HepG2 (cell line): ENCODE measurements at regions not wholly inside any gene's neighbourhood (a gene's known extent, or its start where the extent isn't known, plus 50 kb on each side); places are given as distances from the start of the nearest gene placed in this dataset.

ENCODE experiments used
- ATAC-seq: fragments of 200-7000 bp; cut with Tn5 transposase; 3 replicates; pipeline ENCODE4 v1.9.1; 2020; ENCODE audit warnings: mild to moderate bottlenecking, moderate library complexity
- BruUV-seq: library from RNA; stranded (reverse); fragments of 400-500 nt; replicated peaks from 2 replicates; lab custom pipeline; 2021; lab: Mats Ljungman, UMichigan
- CTCF ChIA-PET: fragments of 300-600 bp; formaldehyde crosslinking; extraction: SDS; loops from one replicate; lab custom pipeline; 2021; ENCODE audit warnings: low total read pairs, inconsistent platforms, low intra/inter-chr PET ratio; lab: Yijun Ruan, JAX
- POLR2A ChIA-PET: fragments of 350-600 bp; sonication (Branson Sonifier 250); formaldehyde crosslinking; loops from one replicate; lab custom pipeline; 2020; ENCODE audit warnings: antibody characterized with exemption, inconsistent platforms; lab: Yijun Ruan, JAX
- DNase-seq: peaks from one replicate; pipeline ENCODE4 v3.0.0-alpha.2; 2015; ENCODE audit warnings: low spot score
- FAIRE-seq: peaks from 3 replicates; lab custom pipeline; 2011; peaks lifted over from hg19 to GRCh38; lab: Jason Lieb, UNC
- H2AFZ ChIP-seq: one replicate; pipeline ENCODE4 v1.6.1; 2011; ENCODE audit warnings: low read length, inconsistent platforms
- H3K27ac ChIP-seq: fragments of 300-600 bp; 3 replicates; pipeline ENCODE4 v1.8.0; 2011; ENCODE audit warnings: mixed run types, mild to moderate bottlenecking, mixed read lengths, low read length, inconsistent platforms; ENCODE audit not compliant: insufficient read depth; ENCODE audit errors: extremely low read length
- H3K27me3 ChIP-seq, 2 experiments: fragments of 200-600 bp in 1 of 2; 2 replicates in 1 of 2; 3 replicates in 1 of 2; pipeline versions ENCODE4 v1.6.0 to v1.8.0; 2011; ENCODE audit warnings: low read length in 2 of 2, mild to moderate bottlenecking in 2 of 2, moderate library complexity in 2 of 2, inconsistent platforms in 1 of 2; ENCODE audit not compliant: insufficient read depth in 2 of 2, control insufficient read depth in 1 of 2
- H3K36me3 ChIP-seq, 2 experiments: fragments of 200-600 bp in 1 of 2; replicated peaks in 1 of 2; 2 replicates in 1 of 2; 3 replicates in 1 of 2; pipeline versions ENCODE4 v1.5.1 to v1.8.0; 2011; ENCODE audit warnings: low read length in 2 of 2, inconsistent platforms in 1 of 2; ENCODE audit not compliant: insufficient read depth in 2 of 2, control insufficient read depth in 1 of 2
- H3K4me1 ChIP-seq: 2 replicates; pipeline ENCODE4 v1.5.1; 2012; ENCODE audit warnings: low read length, inconsistent platforms; ENCODE audit not compliant: insufficient read depth
- H3K4me2 ChIP-seq: 2 replicates; pipeline ENCODE4 v1.6.0; 2011; ENCODE audit warnings: low read depth, low read length, inconsistent platforms
- H3K4me3 ChIP-seq, 3 experiments: fragments of 200-600 bp in 1 of 3; sonication (generic), shearing (Covaris generic) in 1 of 3; replicated peaks in 1 of 3; 2 replicates each; pipeline ENCODE4 v1.5.1; 2011 to 2016; ENCODE audit warnings: low read length in 3 of 3, inconsistent platforms in 2 of 3, low read depth in 2 of 3, mild to moderate bottlenecking in 2 of 3, control low read depth in 1 of 3, mixed read lengths in 1 of 3; ENCODE audit not compliant: insufficient read depth in 1 of 3
- H3K79me2 ChIP-seq: one replicate; pipeline ENCODE4 v1.6.1; 2011; ENCODE audit warnings: low read length, inconsistent platforms; ENCODE audit not compliant: insufficient read depth
- H3K9ac ChIP-seq: 2 replicates; pipeline ENCODE4 v1.6.0; 2011; ENCODE audit warnings: mild to moderate bottlenecking, low read depth, low read length, inconsistent platforms; ENCODE audit not compliant: insufficient read depth
- H3K9me3 ChIP-seq: 2 replicates; pipeline ENCODE4 v1.5.1; 2012; ENCODE audit warnings: mild to moderate bottlenecking, low read length
- H4K20me1 ChIP-seq: 2 replicates; pipeline ENCODE4 v1.6.0; 2011; ENCODE audit warnings: inconsistent platforms, mild to moderate bottlenecking, low read length, moderate library complexity; ENCODE audit not compliant: insufficient read depth
- GATAD2A ChIP-seq: IDR thresholded peaks from 2 replicates; pipeline ENCODE4 v1.6.1; 2016
- HNRNPK ChIP-seq: fragments of 200-400 bp; formaldehyde crosslinking; IDR thresholded peaks from 2 replicates; pipeline ENCODE4 v1.6.1; 2018; ENCODE audit warnings: low read length, low read depth, moderate library complexity, mild to moderate bottlenecking; ENCODE audit not compliant: poor library complexity, severe bottlenecking
- PBX2 ChIP-seq: IDR thresholded peaks from 2 replicates; pipeline ENCODE4 v1.6.1; 2016; ENCODE audit warnings: control low read depth
- SIX1 ChIP-seq: sonication (generic); formaldehyde crosslinking; IDR thresholded peaks from 2 replicates; pipeline ENCODE4 v1.4.0; 2020; ENCODE audit warnings: missing genetic modification reagents, borderline replicate concordance
- ZNF468 ChIP-seq: sonication (generic); formaldehyde crosslinking; IDR thresholded peaks from 2 replicates; pipeline ENCODE4 v1.8.0; 2022; ENCODE audit warnings: mild to moderate bottlenecking, moderate library complexity, missing genetic modification reagents
- ZNF703 ChIP-seq: sonication (generic); formaldehyde crosslinking; IDR thresholded peaks from 2 replicates; pipeline ENCODE4 v1.5.1; 2020; ENCODE audit warnings: missing genetic modification reagents, mild to moderate bottlenecking, moderate library complexity, borderline replicate concordance
- WGBS: methylation state at CpG from one replicate; pipeline ENCODE4 v1.1.6; 2017; ENCODE audit warnings: low lambda C conversion rate; 5-methylcytosine and 5-hydroxymethylcytosine counted together
- in situ Hi-C: cut with HindIII; loops from 2 replicates; pipeline ENCODE4 v1.10.0; 2017; ENCODE audit warnings: low pct_unique_long_range_greater_than_20kb; ENCODE audit not compliant: extremely low pct_ligation_motif_present
- intact Hi-C: fragments of 100-400 bp; cut with micrococcal nuclease; formaldehyde crosslinking; loops from one replicate; pipeline ENCODE4 v1.10.0; 2022; ENCODE audit not compliant: unreplicated experiment

DNA sequence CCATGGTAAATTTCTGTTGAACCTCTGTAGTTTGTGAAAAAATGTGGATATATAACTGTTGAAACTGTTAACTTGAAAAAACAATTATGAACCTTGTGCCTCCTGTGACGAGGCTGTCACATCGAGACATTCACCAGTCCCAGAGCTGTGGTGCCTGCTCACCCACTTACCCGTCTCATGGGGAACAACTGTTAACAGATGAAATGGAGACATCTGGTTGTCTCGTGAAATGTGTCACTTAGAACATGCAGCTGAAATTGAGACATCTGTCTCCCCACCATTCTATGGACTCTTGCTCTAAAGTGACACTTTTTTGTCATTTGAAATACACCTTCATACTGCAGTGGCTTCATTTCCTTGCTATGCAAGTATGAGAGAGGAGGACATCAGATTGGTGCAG lies 240.6 kb downstream of the GXYLT1 start (continued):
- TF ChIP-seq ZNF703 (no peak), GATAD2A (CRISPR knock-in tag) (no peak), PBX2 (CRISPR knock-in tag) (no peak)

DNA sequence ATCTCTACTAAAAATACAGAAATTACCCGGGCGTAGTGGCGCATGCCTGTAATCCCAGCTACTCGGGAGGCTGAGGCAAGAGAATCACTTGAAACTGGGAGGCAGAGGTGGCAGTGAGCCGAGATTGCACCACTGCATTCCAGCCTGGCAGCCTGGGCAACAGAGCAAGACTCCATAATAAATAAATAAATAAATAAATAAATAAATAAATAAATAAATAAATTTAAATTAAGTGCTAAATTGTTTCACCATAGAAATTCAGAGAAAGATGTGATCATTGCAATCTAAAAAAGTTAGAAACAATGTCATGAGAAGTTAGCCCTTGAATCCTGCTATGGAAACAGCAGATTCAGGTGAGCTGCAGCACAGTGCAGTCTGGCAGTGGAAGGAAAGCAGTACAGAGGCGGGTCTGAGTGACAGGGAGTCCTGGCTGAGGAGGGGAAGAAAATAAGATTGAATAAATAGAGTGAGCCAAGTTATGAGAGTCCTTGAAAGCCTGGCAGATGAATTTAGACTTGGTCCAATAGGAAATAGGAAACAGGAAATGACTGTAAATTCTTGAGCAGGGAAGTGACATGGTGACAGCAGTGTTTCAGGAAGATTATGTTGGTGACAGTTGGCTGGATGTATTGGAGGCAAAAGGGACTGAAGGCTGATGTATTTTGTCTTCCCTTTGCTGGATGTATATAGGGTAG lies 241.5 kb downstream of the GXYLT1 start:
- H3K79me2 ChIP-seq = no peaks in the 10 kb centered on the region
- CTCF ChIA-PET = no interaction called here
- POLR2A ChIA-PET = no interaction called here
- ATAC-seq (no peak), FAIRE-seq (no peak), DNase-seq (no peak)
- H3K4me1 ChIP-seq = no peaks in the 10 kb centered on the region
- no peaks in the 10 kb centered on the region for H3K36me3 ChIP-seq
- in situ Hi-C loops = no loop called here
- no peaks in the 10 kb centered on the region for H3K9me3 ChIP-seq
- H3K9ac ChIP-seq = no peak overlapping the region
- no peaks in the 10 kb centered on the region for H4K20me1 ChIP-seq
- no TSS peak for BruUV-seq
- no peak overlapping the region for H3K4me2 ChIP-seq
- intact Hi-C loops = no loop called here
- no peak overlapping the region for H3K27ac ChIP-seq
- H3K27me3 ChIP-seq = no peaks in the 10 kb centered on the region
- H3K4me3 ChIP-seq = no peak overlapping the region
- TF ChIP-seq ZNF468 (no peak), HNRNPK (no peak), SIX1 (CRISPR knock-in tag) (no peak)
- TF ChIP-seq, all 625 proteins: peak for 0
- H2AFZ ChIP-seq = no peak overlapping the region
- 44% methylated on average over 6 of the region's 6 CpGs for WGBS
